ENCODE measurements at regions not wholly inside any gene's neighbourhood (a gene's known extent, or its start where the extent isn't known, plus 50 kb on each side); places are given as distances from the start of the nearest gene placed in this dataset.

- Histone ChIP-seq H3K9me3 (ENCODE audit: low read length) (no peaks in the 10 kb centered on the region), H3K9me2 (ENCODE audit: insufficient read depth, low read length) (no peaks in the 10 kb centered on the region), H4K20me1 (ENCODE audit: insufficient read depth, low read length) (no peaks in the 10 kb centered on the region), H3K4me3 (ENCODE audit: low read depth, low read length, poor library complexity, severe bottlenecking) (no peak overlapping the region), H3K4me2 (ENCODE audit: low read length) (no peak overlapping the region), H2AFZ (ENCODE audit: low read length) (no peak overlapping the region), H3K27ac (ENCODE audit: low read depth, low read length, poor library complexity, severe bottlenecking) (no peak overlapping the region), H3K36me3 (ENCODE audit: insufficient read depth, low read length) (no peaks in the 10 kb centered on the region), H3K4me1 (ENCODE audit: insufficient read depth, low read length, poor library complexity, severe bottlenecking) (no peaks in the 10 kb centered on the region), H3K79me2 (ENCODE audit: insufficient read depth, low read depth, low read length) (no peaks in the 10 kb centered on the region)
- DNase-seq (ENCODE audit: low spot score), result no peak
- intact Hi-C loops (cut with micrococcal nuclease; ENCODE audit: unreplicated experiment), result no loop called here
- BruUV-seq (replicated peaks), result no TSS peak
- CTCF ChIA-PET (ENCODE audit: unreplicated experiment), result no interaction called here
- TF ChIP-seq CTCF (conservative IDR thresholded peaks at IDR 0.05; ENCODE audit: low read length) (no peak), EZH2phosphoT487 (IDR thresholded peaks at IDR 0.05; ENCODE audit: borderline replicate concordance, low read depth, low read length) (no peak)
- POLR2A ChIA-PET, result no interaction called here
Measured at GRCh38 chr3:66797889-66798560, 200.1 kb upstream of the KBTBD8 start.

GRCh38 chr3:66800941-66801545 is 197.1 kb upstream of the KBTBD8 start:
- H3K9me3 ChIP-seq (ENCODE audit: low read length), result no peaks in the 10 kb centered on the region
- H2AFZ ChIP-seq (ENCODE audit: low read length), result no peak overlapping the region
- peaks cover 4% of the 10 kb centered on the region; the same call in 1 of the 2 replicates for H3K9me2 ChIP-seq (ENCODE audit: insufficient read depth, low read length)
- TF ChIP-seq CTCF (conservative IDR thresholded peaks at IDR 0.05; ENCODE audit: low read length), result no peak
- no peak for TF ChIP-seq EZH2phosphoT487 (IDR thresholded peaks at IDR 0.05; ENCODE audit: borderline replicate concordance, low read depth, low read length)
- no peaks in the 10 kb centered on the region for H3K36me3 ChIP-seq (ENCODE audit: insufficient read depth, low read length)
- H3K27ac ChIP-seq (ENCODE audit: low read depth, low read length, poor library complexity, severe bottlenecking), result no peak overlapping the region
- ChIA-PET CTCF (ENCODE audit: unreplicated experiment) (no interaction called here), POLR2A (interaction anchor here (0.9 kb wide), 1 partner anchor 9 kb away, joined by 4 read pairs; no protein-coding TSS in a partner anchor)
- no peaks in the 10 kb centered on the region for H3K4me1 ChIP-seq (ENCODE audit: insufficient read depth, low read length, poor library complexity, severe bottlenecking)
- no peak overlapping the region for H3K4me3 ChIP-seq (ENCODE audit: low read depth, low read length, poor library complexity, severe bottlenecking)
- no peak overlapping the region for H3K4me2 ChIP-seq (ENCODE audit: low read length)
- no peak for DNase-seq (ENCODE audit: low spot score)
- no TSS peak for BruUV-seq (replicated peaks)
- intact Hi-C loops (cut with micrococcal nuclease; ENCODE audit: unreplicated experiment), result no loop called here
- H3K79me2 ChIP-seq (ENCODE audit: insufficient read depth, low read depth, low read length), result no peaks in the 10 kb centered on the region
- H4K20me1 ChIP-seq (ENCODE audit: insufficient read depth, low read length), result no peaks in the 10 kb centered on the region

- intact Hi-C loops (cut with micrococcal nuclease; ENCODE audit: unreplicated experiment), result no loop called here
- BruUV-seq (replicated peaks), result no TSS peak
- Histone ChIP-seq H3K4me1 (ENCODE audit: insufficient read depth, low read length, poor library complexity, severe bottlenecking) (no peaks in the 10 kb centered on the region), H3K4me3 (ENCODE audit: low read depth, low read length, poor library complexity, severe bottlenecking) (no peak overlapping the region), H3K36me3 (ENCODE audit: insufficient read depth, low read length) (no peaks in the 10 kb centered on the region), H4K20me1 (ENCODE audit: insufficient read depth, low read length) (no peaks in the 10 kb centered on the region), H3K4me2 (ENCODE audit: low read length) (no peak overlapping the region), H2AFZ (ENCODE audit: low read length) (no peak overlapping the region), H3K27ac (ENCODE audit: low read depth, low read length, poor library complexity, severe bottlenecking) (no peak overlapping the region), H3K9me3 (ENCODE audit: low read length) (no peaks in the 10 kb centered on the region), H3K9me2 (ENCODE audit: insufficient read depth, low read length) (peaks cover 4% of the 10 kb centered on the region; the same call in 1 of the 2 replicates), H3K79me2 (ENCODE audit: insufficient read depth, low read depth, low read length) (no peaks in the 10 kb centered on the region)
- ChIA-PET POLR2A (interaction anchor here (0.5 to 1.4 kb wide), 3 partner anchors 19 to 419 kb away, joined by 3 to 6 read pairs (median 4); no protein-coding TSS in a partner anchor), CTCF (ENCODE audit: unreplicated experiment) (interaction anchor here (1.1 kb wide), 1 partner anchor 19 kb away, joined by 6 read pairs; no protein-coding TSS in a partner anchor)
- TF ChIP-seq CTCF (conservative IDR thresholded peaks at IDR 0.05; ENCODE audit: low read length) (peak; percentile 34; the same call in 1 of the 2 replicates), EZH2phosphoT487 (IDR thresholded peaks at IDR 0.05; ENCODE audit: borderline replicate concordance, low read depth, low read length) (no peak)
- DNase-seq (ENCODE audit: low spot score), result no peak
Measured at GRCh38 chr3:66803206-66803605, 194.9 kb upstream of the KBTBD8 start.
